Endothelial cell of umbilical vein (primary cell): ENCODE measurements at regions not wholly inside any gene's neighbourhood (a gene's known extent, or its start where the extent isn't known, plus 50 kb on each side); places are given as distances from the start of the nearest gene placed in this dataset.

ENCODE experiments used
- EZH2 ChIP-seq: IDR thresholded peaks from 2 replicates; pipeline ENCODE4 v1.6.1; 2012; ENCODE audit warnings: borderline replicate concordance, low read depth, mild to moderate bottlenecking, moderate library complexity, low read length, inconsistent platforms; ENCODE audit not compliant: severe bottlenecking
- FOS ChIP-seq: IDR thresholded peaks from 2 replicates; pipeline ENCODE4 v1.6.1; 2011; ENCODE audit warnings: mild to moderate bottlenecking, low read length, moderate library complexity, borderline replicate concordance; ENCODE audit not compliant: insufficient read depth
- GATA2 ChIP-seq: IDR thresholded peaks from 2 replicates; pipeline ENCODE4 v1.7.0; 2011; ENCODE audit warnings: low read depth, mild to moderate bottlenecking, moderate library complexity, mixed read lengths, low read length; ENCODE audit not compliant: insufficient read length, insufficient read depth
- JUN ChIP-seq: IDR thresholded peaks from 2 replicates; pipeline ENCODE4 v1.6.1; 2011; ENCODE audit warnings: borderline replicate concordance, low read depth; ENCODE audit not compliant: insufficient read length, insufficient read depth
- MYC ChIP-seq: IDR thresholded peaks from one replicate; pipeline ENCODE4 v1.6.1; 2011; ENCODE audit warnings: mild to moderate bottlenecking, low read depth, low read length
- POLR2A ChIP-seq: IDR thresholded peaks from 2 replicates; pipeline ENCODE4 v1.6.1; 2012; ENCODE audit warnings: low read depth, mild to moderate bottlenecking, control low read depth, low read length
- POLR2AphosphoS5 ChIP-seq: IDR thresholded peaks from 2 replicates; pipeline ENCODE4 v1.6.1; 2012; ENCODE audit warnings: low read depth, mild to moderate bottlenecking, control low read depth, low read length, moderate library complexity; ENCODE audit not compliant: insufficient read depth
- TF ChIP-seq, protein P1 (sequence below), 2 donors: IDR thresholded peaks; 1 replicate in 1 of 2; 2 replicates in 1 of 2; pipeline ENCODE4 v1.5.1; 2011; ENCODE audit warnings: low read length in 2 of 2, mild to moderate bottlenecking in 2 of 2, moderate library complexity in 2 of 2, control low read depth in 1 of 2, inconsistent platforms in 1 of 2, low read depth in 1 of 2; ENCODE audit not compliant: insufficient read depth in 1 of 2; ENCODE audit errors: extremely low read depth in 1 of 2
- TF ChIP-seq, protein P2 (sequence below): IDR thresholded peaks from 2 replicates; pipeline ENCODE4 v1.6.1; 2011; ENCODE audit not compliant: insufficient read depth, insufficient read length

DNA sequence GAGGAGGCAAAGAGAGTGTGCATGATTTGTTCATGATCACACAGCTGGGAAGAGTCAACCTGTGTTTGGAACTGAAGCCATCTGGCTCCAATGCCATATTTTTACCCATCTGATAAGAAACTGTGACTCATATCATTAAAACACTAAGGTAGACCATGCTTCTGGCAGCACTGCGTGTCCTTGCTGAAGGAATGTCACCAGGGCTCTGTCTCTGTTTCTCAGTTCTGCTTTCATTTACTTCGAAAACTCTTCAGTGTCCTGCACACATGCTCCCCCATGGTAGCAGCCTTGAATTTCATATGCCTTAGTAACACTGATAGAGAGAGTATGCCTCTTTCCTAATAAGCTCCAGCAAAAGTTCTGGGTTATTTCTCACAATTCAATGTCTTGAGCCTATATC is 830.4 kb downstream of the DCDC2C start:
- TF ChIP-seq EZH2, result no peak
- no peak for TF ChIP-seq POLR2AphosphoS5
- TF ChIP-seq, protein P1, sequence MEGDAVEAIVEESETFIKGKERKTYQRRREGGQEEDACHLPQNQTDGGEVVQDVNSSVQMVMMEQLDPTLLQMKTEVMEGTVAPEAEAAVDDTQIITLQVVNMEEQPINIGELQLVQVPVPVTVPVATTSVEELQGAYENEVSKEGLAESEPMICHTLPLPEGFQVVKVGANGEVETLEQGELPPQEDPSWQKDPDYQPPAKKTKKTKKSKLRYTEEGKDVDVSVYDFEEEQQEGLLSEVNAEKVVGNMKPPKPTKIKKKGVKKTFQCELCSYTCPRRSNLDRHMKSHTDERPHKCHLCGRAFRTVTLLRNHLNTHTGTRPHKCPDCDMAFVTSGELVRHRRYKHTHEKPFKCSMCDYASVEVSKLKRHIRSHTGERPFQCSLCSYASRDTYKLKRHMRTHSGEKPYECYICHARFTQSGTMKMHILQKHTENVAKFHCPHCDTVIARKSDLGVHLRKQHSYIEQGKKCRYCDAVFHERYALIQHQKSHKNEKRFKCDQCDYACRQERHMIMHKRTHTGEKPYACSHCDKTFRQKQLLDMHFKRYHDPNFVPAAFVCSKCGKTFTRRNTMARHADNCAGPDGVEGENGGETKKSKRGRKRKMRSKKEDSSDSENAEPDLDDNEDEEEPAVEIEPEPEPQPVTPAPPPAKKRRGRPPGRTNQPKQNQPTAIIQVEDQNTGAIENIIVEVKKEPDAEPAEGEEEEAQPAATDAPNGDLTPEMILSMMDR (IDR thresholded peaks at IDR 0.05; ENCODE audit: extremely low read depth in 1 of 2, insufficient read depth in 1 of 2, low read depth in 1 of 2, low read length in 2 of 2), result no peak
- no peak for TF ChIP-seq POLR2A
- TF ChIP-seq, protein P2, sequence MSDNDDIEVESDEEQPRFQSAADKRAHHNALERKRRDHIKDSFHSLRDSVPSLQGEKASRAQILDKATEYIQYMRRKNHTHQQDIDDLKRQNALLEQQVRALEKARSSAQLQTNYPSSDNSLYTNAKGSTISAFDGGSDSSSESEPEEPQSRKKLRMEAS, result no peak
- no peak for TF ChIP-seq GATA2
- TF ChIP-seq FOS, result no peak
- TF ChIP-seq MYC, result no peak
- TF ChIP-seq JUN, result no peak
